ENCODE measurements at regions not wholly inside any gene's neighbourhood (a gene's known extent, or its start where the extent isn't known, plus 50 kb on each side); places are given as distances from the start of the nearest gene placed in this dataset.

- TF ChIP-seq MAX (CRISPR knock-in tag; IDR thresholded peaks at IDR 0.05) (no peak), FOXJ3 (CRISPR knock-in tag; IDR thresholded peaks at IDR 0.05) (no peak), FOXM1 (IDR thresholded peaks at IDR 0.05; ENCODE audit: low read depth) (no peak), FOXM1 (CRISPR knock-in tag; IDR thresholded peaks at IDR 0.05; ENCODE audit: low read depth) (no peak), TEAD4 (IDR thresholded peaks at IDR 0.05; ENCODE audit: low read length) (no peak), TEAD4 (CRISPR knock-in tag; IDR thresholded peaks at IDR 0.05; ENCODE audit: borderline replicate concordance) (no peak), TBP (optimal IDR thresholded peaks at IDR 0.05; ENCODE audit: low read depth, low read length) (no peak), FOXP1 (CRISPR knock-in tag; IDR thresholded peaks at IDR 0.05) (no peak), NUFIP1 (IDR thresholded peaks at IDR 0.05; ENCODE audit: partially characterized antibody) (no peak), POLR2AphosphoS5 (IDR thresholded peaks at IDR 0.05; ENCODE audit: control insufficient read depth, insufficient read depth, low read depth, low read length) (no peak)
- TF ChIP-seq, protein P1, sequence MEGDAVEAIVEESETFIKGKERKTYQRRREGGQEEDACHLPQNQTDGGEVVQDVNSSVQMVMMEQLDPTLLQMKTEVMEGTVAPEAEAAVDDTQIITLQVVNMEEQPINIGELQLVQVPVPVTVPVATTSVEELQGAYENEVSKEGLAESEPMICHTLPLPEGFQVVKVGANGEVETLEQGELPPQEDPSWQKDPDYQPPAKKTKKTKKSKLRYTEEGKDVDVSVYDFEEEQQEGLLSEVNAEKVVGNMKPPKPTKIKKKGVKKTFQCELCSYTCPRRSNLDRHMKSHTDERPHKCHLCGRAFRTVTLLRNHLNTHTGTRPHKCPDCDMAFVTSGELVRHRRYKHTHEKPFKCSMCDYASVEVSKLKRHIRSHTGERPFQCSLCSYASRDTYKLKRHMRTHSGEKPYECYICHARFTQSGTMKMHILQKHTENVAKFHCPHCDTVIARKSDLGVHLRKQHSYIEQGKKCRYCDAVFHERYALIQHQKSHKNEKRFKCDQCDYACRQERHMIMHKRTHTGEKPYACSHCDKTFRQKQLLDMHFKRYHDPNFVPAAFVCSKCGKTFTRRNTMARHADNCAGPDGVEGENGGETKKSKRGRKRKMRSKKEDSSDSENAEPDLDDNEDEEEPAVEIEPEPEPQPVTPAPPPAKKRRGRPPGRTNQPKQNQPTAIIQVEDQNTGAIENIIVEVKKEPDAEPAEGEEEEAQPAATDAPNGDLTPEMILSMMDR (IDR thresholded peaks at IDR 0.05 in 2 of 3, conservative IDR thresholded peaks at IDR 0.05 in 1 of 3; ENCODE audit: insufficient read depth in 2 of 3, low read depth in 1 of 3, low read length in 3 of 3) = peak in 1 of 3 experiments; percentile 15; a peak in 1 of 6 replicates
- TF ChIP-seq, protein P2, sequence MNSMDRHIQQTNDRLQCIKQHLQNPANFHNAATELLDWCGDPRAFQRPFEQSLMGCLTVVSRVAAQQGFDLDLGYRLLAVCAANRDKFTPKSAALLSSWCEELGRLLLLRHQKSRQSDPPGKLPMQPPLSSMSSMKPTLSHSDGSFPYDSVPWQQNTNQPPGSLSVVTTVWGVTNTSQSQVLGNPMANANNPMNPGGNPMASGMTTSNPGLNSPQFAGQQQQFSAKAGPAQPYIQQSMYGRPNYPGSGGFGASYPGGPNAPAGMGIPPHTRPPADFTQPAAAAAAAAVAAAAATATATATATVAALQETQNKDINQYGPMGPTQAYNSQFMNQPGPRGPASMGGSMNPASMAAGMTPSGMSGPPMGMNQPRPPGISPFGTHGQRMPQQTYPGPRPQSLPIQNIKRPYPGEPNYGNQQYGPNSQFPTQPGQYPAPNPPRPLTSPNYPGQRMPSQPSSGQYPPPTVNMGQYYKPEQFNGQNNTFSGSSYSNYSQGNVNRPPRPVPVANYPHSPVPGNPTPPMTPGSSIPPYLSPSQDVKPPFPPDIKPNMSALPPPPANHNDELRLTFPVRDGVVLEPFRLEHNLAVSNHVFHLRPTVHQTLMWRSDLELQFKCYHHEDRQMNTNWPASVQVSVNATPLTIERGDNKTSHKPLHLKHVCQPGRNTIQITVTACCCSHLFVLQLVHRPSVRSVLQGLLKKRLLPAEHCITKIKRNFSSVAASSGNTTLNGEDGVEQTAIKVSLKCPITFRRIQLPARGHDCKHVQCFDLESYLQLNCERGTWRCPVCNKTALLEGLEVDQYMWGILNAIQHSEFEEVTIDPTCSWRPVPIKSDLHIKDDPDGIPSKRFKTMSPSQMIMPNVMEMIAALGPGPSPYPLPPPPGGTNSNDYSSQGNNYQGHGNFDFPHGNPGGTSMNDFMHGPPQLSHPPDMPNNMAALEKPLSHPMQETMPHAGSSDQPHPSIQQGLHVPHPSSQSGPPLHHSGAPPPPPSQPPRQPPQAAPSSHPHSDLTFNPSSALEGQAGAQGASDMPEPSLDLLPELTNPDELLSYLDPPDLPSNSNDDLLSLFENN (IDR thresholded peaks at IDR 0.05; ENCODE audit: low read depth in 2 of 2, low read length in 2 of 2) = no peak
These were observed 96.1 kb upstream of the NR3C1 start for GRCh38 chr5:143499480-143500114.

Data from K562 (cell line).